OCI-M2 (cell line): ENCODE measurements at regions not wholly inside any gene's neighbourhood (a gene's known extent, or its start where the extent isn't known, plus 50 kb on each side); places are given as distances from the start of the nearest gene placed in this dataset.
"Not testable (repeated sequence)": the region's sequence is repeated elsewhere in the genome, so short reads cannot be mapped to it uniquely, and the experiment has no call there.

Experiments used
- DNase-seq: peaks from one replicate; lab custom pipeline; 2025; ENCODE audit not compliant: unreplicated experiment; lab: John Stamatoyannopoulos, UW

GRCh38 chr10:30703446-30703845 is 73.9 kb upstream of the LYZL2 start:
- not testable (repeated sequence) for DNase-seq

GRCh38 chr10:30702860-30703259 is 73.3 kb upstream of the LYZL2 start:
- DNase-seq: no peak

- DNase-seq: no peak
Observed at GRCh38 chr10:30701451-30702173, 72.1 kb upstream of the LYZL2 start.

- no peak for DNase-seq
Observed at GRCh38 chr10:30697806-30698205, 68.3 kb upstream of the LYZL2 start.

- DNase-seq: not testable (repeated sequence)
Observed at GRCh38 chr10:30697221-30697620, 67.7 kb upstream of the LYZL2 start.

- DNase-seq: not testable (repeated sequence)
Observed at GRCh38 chr10:30696416-30697185, 67.0 kb upstream of the LYZL2 start.

- DNase-seq: not testable (repeated sequence)
Observed at GRCh38 chr10:30695481-30696236, 66.1 kb upstream of the LYZL2 start.

GRCh38 chr10:30694518-30695228 is 65.1 kb upstream of the LYZL2 start:
- DNase-seq: no peak

- no peak for DNase-seq
Observed at GRCh38 chr10:30691639-30692015, 62.1 kb upstream of the LYZL2 start.

GRCh38 chr10:30690948-30691638 is 61.5 kb upstream of the LYZL2 start:
- not testable (repeated sequence) for DNase-seq

- DNase-seq: no peak
Observed at GRCh38 chr10:30688456-30688855, 58.9 kb upstream of the LYZL2 start.

- no peak for DNase-seq
Observed at GRCh38 chr10:30687698-30688213, 58.2 kb upstream of the LYZL2 start.

GRCh38 chr10:30686708-30687107 is 57.2 kb upstream of the LYZL2 start:
- DNase-seq: no peak

GRCh38 chr10:30683496-30683895 is 53.9 kb upstream of the LYZL2 start:
- DNase-seq: no peak

- not testable (repeated sequence) for DNase-seq
Observed at GRCh38 chr10:30682377-30683199, 53.0 kb upstream of the LYZL2 start.

- DNase-seq: no peak
Observed at GRCh38 chr10:30680908-30681307, 51.4 kb upstream of the LYZL2 start.
